ENCODE measurements at regions not wholly inside any gene's neighbourhood (a gene's known extent, or its start where the extent isn't known, plus 50 kb on each side); places are given as distances from the start of the nearest gene placed in this dataset.

DNA sequence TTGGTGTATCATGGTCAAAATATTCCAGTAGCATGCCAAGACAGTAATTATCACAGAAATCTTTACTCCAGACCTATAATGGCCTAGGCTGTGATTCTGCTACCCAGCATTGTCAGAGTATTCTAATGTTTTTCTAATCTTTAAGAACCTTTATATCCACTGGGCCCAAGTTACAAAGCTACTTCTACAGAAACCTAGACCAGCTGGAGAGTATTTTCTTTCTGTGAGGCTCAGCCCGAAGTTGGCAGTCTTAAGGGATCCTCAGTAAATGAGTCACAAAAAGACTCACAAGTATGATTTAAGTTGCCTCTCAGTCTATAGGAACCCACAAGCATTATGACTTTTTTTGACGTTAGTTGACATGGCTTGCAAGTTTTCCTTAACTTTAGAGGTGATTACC, 638.5 kb upstream of the FAM241A start:
- TF ChIP-seq, protein P1, sequence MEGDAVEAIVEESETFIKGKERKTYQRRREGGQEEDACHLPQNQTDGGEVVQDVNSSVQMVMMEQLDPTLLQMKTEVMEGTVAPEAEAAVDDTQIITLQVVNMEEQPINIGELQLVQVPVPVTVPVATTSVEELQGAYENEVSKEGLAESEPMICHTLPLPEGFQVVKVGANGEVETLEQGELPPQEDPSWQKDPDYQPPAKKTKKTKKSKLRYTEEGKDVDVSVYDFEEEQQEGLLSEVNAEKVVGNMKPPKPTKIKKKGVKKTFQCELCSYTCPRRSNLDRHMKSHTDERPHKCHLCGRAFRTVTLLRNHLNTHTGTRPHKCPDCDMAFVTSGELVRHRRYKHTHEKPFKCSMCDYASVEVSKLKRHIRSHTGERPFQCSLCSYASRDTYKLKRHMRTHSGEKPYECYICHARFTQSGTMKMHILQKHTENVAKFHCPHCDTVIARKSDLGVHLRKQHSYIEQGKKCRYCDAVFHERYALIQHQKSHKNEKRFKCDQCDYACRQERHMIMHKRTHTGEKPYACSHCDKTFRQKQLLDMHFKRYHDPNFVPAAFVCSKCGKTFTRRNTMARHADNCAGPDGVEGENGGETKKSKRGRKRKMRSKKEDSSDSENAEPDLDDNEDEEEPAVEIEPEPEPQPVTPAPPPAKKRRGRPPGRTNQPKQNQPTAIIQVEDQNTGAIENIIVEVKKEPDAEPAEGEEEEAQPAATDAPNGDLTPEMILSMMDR (IDR thresholded peaks at IDR 0.05; ENCODE audit: control extremely low read depth in 1 of 3, insufficient read depth in 1 of 3, low read depth in 1 of 3, low read length in 3 of 3) = no peak
- TF ChIP-seq BRCA1 (IDR thresholded peaks at IDR 0.05; ENCODE audit: low read depth, low read length) (no peak), SUZ12 (IDR thresholded peaks at IDR 0.05; ENCODE audit: low read length) (no peak), EP300 (IDR thresholded peaks at IDR 0.05; ENCODE audit: borderline replicate concordance in 1 of 2, low read depth in 2 of 2, low read length in 2 of 2) (no peak), SIX5 (IDR thresholded peaks at IDR 0.05; ENCODE audit: low read depth, low read length) (no peak), POU5F1 (IDR thresholded peaks at IDR 0.05; ENCODE audit: low read depth, low read length) (no peak), CHD2 (IDR thresholded peaks at IDR 0.05; ENCODE audit: low read length) (no peak), EGR1 (IDR thresholded peaks at IDR 0.05; ENCODE audit: borderline replicate concordance, low read depth, low read length) (no peak), ZNF274 (IDR thresholded peaks at IDR 0.05; ENCODE audit: borderline replicate concordance, extremely low read depth, low read length) (no peak), SP4 (IDR thresholded peaks at IDR 0.05; ENCODE audit: low read length) (no peak), TAF1 (IDR thresholded peaks at IDR 0.05; ENCODE audit: low read depth, low read length) (no peak)
- TF ChIP-seq, protein P2, sequence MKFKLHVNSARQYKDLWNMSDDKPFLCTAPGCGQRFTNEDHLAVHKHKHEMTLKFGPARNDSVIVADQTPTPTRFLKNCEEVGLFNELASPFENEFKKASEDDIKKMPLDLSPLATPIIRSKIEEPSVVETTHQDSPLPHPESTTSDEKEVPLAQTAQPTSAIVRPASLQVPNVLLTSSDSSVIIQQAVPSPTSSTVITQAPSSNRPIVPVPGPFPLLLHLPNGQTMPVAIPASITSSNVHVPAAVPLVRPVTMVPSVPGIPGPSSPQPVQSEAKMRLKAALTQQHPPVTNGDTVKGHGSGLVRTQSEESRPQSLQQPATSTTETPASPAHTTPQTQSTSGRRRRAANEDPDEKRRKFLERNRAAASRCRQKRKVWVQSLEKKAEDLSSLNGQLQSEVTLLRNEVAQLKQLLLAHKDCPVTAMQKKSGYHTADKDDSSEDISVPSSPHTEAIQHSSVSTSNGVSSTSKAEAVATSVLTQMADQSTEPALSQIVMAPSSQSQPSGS (IDR thresholded peaks at IDR 0.05; ENCODE audit: low read length) = no peak
- TF ChIP-seq, protein P3, sequence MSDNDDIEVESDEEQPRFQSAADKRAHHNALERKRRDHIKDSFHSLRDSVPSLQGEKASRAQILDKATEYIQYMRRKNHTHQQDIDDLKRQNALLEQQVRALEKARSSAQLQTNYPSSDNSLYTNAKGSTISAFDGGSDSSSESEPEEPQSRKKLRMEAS (IDR thresholded peaks at IDR 0.05) = no peak
